ENCODE measurements at regions not wholly inside any gene's neighbourhood (a gene's known extent, or its start where the extent isn't known, plus 50 kb on each side); places are given as distances from the start of the nearest gene placed in this dataset.
"Not testable (repeated sequence)": the region's sequence is repeated elsewhere in the genome, so short reads cannot be mapped to it uniquely, and the experiment has no call there.

- no peak for DNase-seq
- H3K27me3 ChIP-seq = no peaks in the 10 kb centered on the region
- no peaks in the 10 kb centered on the region for H3K36me3 ChIP-seq
- no peak overlapping the region for H3K4me3 ChIP-seq
- TF ChIP-seq EP300 (IDR thresholded peaks at IDR 0.05) (no peak), POLR2AphosphoS5 (IDR thresholded peaks at IDR 0.05) (no peak), CTCF (IDR thresholded peaks at IDR 0.05) (no peak), POLR2A (IDR thresholded peaks at IDR 0.05) (no peak)
- no peak overlapping the region for H3K27ac ChIP-seq
- H3K9me3 ChIP-seq = no peaks in the 10 kb centered on the region
- no peaks in the 10 kb centered on the region for H3K4me1 ChIP-seq
- ATAC-seq (ENCODE audit: low FRiP score in 2 of 2) = no peak
Observed at GRCh38 chr2:47964277-47964676, 58.0 kb upstream of the FBXO11 start.

- DNase-seq (no peak), ATAC-seq (ENCODE audit: low FRiP score in 2 of 2) (no peak)
- H3K9me3 ChIP-seq = no peaks in the 10 kb centered on the region
- H3K27me3 ChIP-seq = no peaks in the 10 kb centered on the region
- WGBS, 2 donors = 73 to 82% methylated on average over 8 of the region's 8 CpGs
- no peak overlapping the region for H3K4me3 ChIP-seq
- H3K36me3 ChIP-seq = no peaks in the 10 kb centered on the region
- H3K4me1 ChIP-seq = no peaks in the 10 kb centered on the region
- H3K27ac ChIP-seq = no peak overlapping the region
- TF ChIP-seq POLR2AphosphoS5 (IDR thresholded peaks at IDR 0.05) (no peak), POLR2A (IDR thresholded peaks at IDR 0.05) (no peak), EP300 (IDR thresholded peaks at IDR 0.05) (no peak), CTCF (IDR thresholded peaks at IDR 0.05) (no peak)
Observed at GRCh38 chr2:47964722-47965434, 58.6 kb upstream of the FBXO11 start.

- H3K27ac ChIP-seq = not testable (repeated sequence)
Observed at GRCh38 chr2:47976728-47977127, 70.4 kb upstream of the FBXO11 start.

GRCh38 chr2:47984041-47984440, 77.7 kb upstream of the FBXO11 start:
- H3K4me1 ChIP-seq = no peaks in the 10 kb centered on the region
- TF ChIP-seq POLR2A (IDR thresholded peaks at IDR 0.05) = no peak
- TF ChIP-seq CTCF (IDR thresholded peaks at IDR 0.05) = no peak
- no peak for TF ChIP-seq EP300 (IDR thresholded peaks at IDR 0.05)
- TF ChIP-seq POLR2AphosphoS5 (IDR thresholded peaks at IDR 0.05) = no peak
- H3K9me3 ChIP-seq = no peaks in the 10 kb centered on the region
- no peaks in the 10 kb centered on the region for H3K36me3 ChIP-seq
- no peaks in the 10 kb centered on the region for H3K27me3 ChIP-seq
- H3K4me3 ChIP-seq = no peak overlapping the region
- no peak for ATAC-seq (ENCODE audit: low FRiP score in 2 of 2)
- H3K27ac ChIP-seq = no peak overlapping the region
- no peak for DNase-seq

More at GRCh38 chr2:47976728-47977127, 70.4 kb upstream of the FBXO11 start:
- not testable (repeated sequence) for H3K36me3 ChIP-seq; H3K9me3 ChIP-seq; H3K4me3 ChIP-seq; ATAC-seq (ENCODE audit: low FRiP score in 2 of 2); DNase-seq; H3K27me3 ChIP-seq; H3K4me1 ChIP-seq

- no peak for ATAC-seq (ENCODE audit: low FRiP score in 2 of 2)
- Histone ChIP-seq H3K27me3 (no peaks in the 10 kb centered on the region), H3K27ac (no peak overlapping the region), H3K36me3 (no peaks in the 10 kb centered on the region), H3K4me1 (no peaks in the 10 kb centered on the region), H3K9me3 (no peaks in the 10 kb centered on the region), H3K4me3 (no peak overlapping the region)
- WGBS, 2 donors = 94 to 96% methylated on average over 2 of the region's 2 CpGs
- no peak for TF ChIP-seq POLR2A (IDR thresholded peaks at IDR 0.05)
- no peak for TF ChIP-seq CTCF (IDR thresholded peaks at IDR 0.05)
- TF ChIP-seq POLR2AphosphoS5 (IDR thresholded peaks at IDR 0.05) = no peak
- TF ChIP-seq EP300 (IDR thresholded peaks at IDR 0.05) = no peak
- DNase-seq = no peak
Observed at GRCh38 chr2:47990503-47990902, 84.2 kb upstream of the FBXO11 start.
